Loucy (cell line): ENCODE measurements at regions not wholly inside any gene's neighbourhood (a gene's known extent, or its start where the extent isn't known, plus 50 kb on each side); places are given as distances from the start of the nearest gene placed in this dataset.

ENCODE experiments used
- H2AFZ ChIP-seq: fragments of 200-600 bp; sonication (generic); 2 replicates; pipeline ENCODE4 v1.6.0; 2016; ENCODE audit warnings: antibody characterized with exemption, mild to moderate bottlenecking, low read length, moderate library complexity
- H3F3A ChIP-seq: fragments of 200-600 bp; 2 replicates; pipeline ENCODE4 v1.6.0; 2016; ENCODE audit warnings: antibody characterized with exemption, low read depth, mild to moderate bottlenecking
- H3K27me3 ChIP-seq: fragments of 200-600 bp; sonication (generic); 2 replicates; pipeline ENCODE4 v1.6.1; 2014; ENCODE audit warnings: low read length, mild to moderate bottlenecking; ENCODE audit not compliant: insufficient read depth, poor library complexity, severe bottlenecking
- H3K36me3 ChIP-seq: fragments of 200-600 bp; sonication (generic); 2 replicates; pipeline ENCODE4 v1.6.1; 2016; ENCODE audit warnings: low read length; ENCODE audit not compliant: insufficient read depth
- H3K4me1 ChIP-seq: fragments of 200-600 bp; sonication (generic); 2 replicates; pipeline ENCODE4 v1.5.1; 2014; ENCODE audit warnings: low read length, mild to moderate bottlenecking; ENCODE audit not compliant: insufficient read depth, poor library complexity, severe bottlenecking
- H3K4me2 ChIP-seq: fragments of 200-600 bp; sonication (generic); 2 replicates; pipeline ENCODE4 v1.6.0; 2014; ENCODE audit warnings: antibody characterized with exemption, low read length, low read depth, mild to moderate bottlenecking; ENCODE audit not compliant: poor library complexity, severe bottlenecking
- H3K4me3 ChIP-seq: fragments of 200-600 bp; sonication (generic); 2 replicates; pipeline ENCODE4 v1.5.1; 2014; ENCODE audit warnings: low read length, mild to moderate bottlenecking, mixed read lengths; ENCODE audit not compliant: poor library complexity, severe bottlenecking
- H3K79me2 ChIP-seq: fragments of 200-600 bp; sonication (generic); 2 replicates; pipeline ENCODE4 v1.6.1; 2014; ENCODE audit warnings: low read length; ENCODE audit not compliant: insufficient read depth
- H3K9ac ChIP-seq: fragments of 200-600 bp; sonication (generic); 2 replicates; pipeline ENCODE4 v1.6.0; 2014; ENCODE audit warnings: mild to moderate bottlenecking, low read depth, low read length, moderate library complexity; ENCODE audit not compliant: poor library complexity, severe bottlenecking
- H3K9me2 ChIP-seq: fragments of 200-600 bp; sonication (generic); replicated peaks from 2 replicates; pipeline ENCODE4 v1.6.1; 2016; ENCODE audit warnings: low read depth, low read length, mixed read lengths
- H3K9me3 ChIP-seq: fragments of 200-600 bp; sonication (generic); 2 replicates; pipeline ENCODE4 v1.6.1; 2014; ENCODE audit warnings: mild to moderate bottlenecking, antibody characterized with exemption, low read length, low read depth; ENCODE audit not compliant: insufficient read depth
- H4K20me1 ChIP-seq: fragments of 200-600 bp; sonication (generic); 2 replicates; pipeline ENCODE4 v1.6.0; 2014; ENCODE audit warnings: antibody characterized with exemption, low read length, mild to moderate bottlenecking; ENCODE audit not compliant: insufficient read depth, poor library complexity, severe bottlenecking
- EZH2phosphoT487 ChIP-seq: fragments of 200-600 bp; IDR thresholded peaks from 2 replicates; pipeline ENCODE4 v1.6.1; 2018; ENCODE audit warnings: antibody characterized with exemption, mild to moderate bottlenecking, moderate library complexity, borderline replicate concordance
- TF ChIP-seq, protein P1 (sequence below): fragments of 200-600 bp; sonication (generic); conservative IDR thresholded peaks from 2 replicates; pipeline ENCODE4 v1.5.1; 2014; ENCODE audit warnings: mild to moderate bottlenecking, antibody characterized with exemption, low read length

DNA sequence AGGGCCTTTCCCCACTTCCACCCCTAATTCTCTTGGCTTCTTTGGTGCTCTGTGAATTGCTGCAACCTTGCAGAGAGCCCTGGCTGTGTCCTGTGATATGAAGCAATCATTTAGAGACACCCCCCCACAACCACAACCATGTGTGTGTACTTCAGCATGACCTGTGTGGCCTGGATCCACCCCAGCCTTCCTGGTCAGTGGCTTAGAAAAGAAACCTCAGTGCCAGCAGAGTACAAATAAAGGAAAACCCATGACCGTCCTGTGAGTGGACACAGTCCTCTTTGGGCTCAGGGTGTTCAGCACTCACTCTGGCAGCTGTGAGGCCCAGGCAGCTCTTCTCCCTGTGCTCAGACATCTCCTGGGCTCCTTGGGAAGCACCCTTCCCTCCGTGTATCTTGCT, 206.6 kb upstream of the DIO3 start:
- H3K36me3 ChIP-seq: no peaks in the 10 kb centered on the region
- no peak overlapping the region for H3K9ac ChIP-seq
- H3K9me2 ChIP-seq: no peaks in the 10 kb centered on the region
- TF ChIP-seq, protein P1, sequence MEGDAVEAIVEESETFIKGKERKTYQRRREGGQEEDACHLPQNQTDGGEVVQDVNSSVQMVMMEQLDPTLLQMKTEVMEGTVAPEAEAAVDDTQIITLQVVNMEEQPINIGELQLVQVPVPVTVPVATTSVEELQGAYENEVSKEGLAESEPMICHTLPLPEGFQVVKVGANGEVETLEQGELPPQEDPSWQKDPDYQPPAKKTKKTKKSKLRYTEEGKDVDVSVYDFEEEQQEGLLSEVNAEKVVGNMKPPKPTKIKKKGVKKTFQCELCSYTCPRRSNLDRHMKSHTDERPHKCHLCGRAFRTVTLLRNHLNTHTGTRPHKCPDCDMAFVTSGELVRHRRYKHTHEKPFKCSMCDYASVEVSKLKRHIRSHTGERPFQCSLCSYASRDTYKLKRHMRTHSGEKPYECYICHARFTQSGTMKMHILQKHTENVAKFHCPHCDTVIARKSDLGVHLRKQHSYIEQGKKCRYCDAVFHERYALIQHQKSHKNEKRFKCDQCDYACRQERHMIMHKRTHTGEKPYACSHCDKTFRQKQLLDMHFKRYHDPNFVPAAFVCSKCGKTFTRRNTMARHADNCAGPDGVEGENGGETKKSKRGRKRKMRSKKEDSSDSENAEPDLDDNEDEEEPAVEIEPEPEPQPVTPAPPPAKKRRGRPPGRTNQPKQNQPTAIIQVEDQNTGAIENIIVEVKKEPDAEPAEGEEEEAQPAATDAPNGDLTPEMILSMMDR: no peak
- TF ChIP-seq EZH2phosphoT487: no peak
- H3K79me2 ChIP-seq: no peaks in the 10 kb centered on the region
- H4K20me1 ChIP-seq: no peaks in the 10 kb centered on the region
- no peak overlapping the region for H2AFZ ChIP-seq
- peaks cover 3% of the 10 kb centered on the region; the same call in 1 of the 2 replicates for H3K9me3 ChIP-seq
- no peaks in the 10 kb centered on the region for H3F3A ChIP-seq
- H3K27me3 ChIP-seq: no peaks in the 10 kb centered on the region
- H3K4me2 ChIP-seq: no peak overlapping the region
- no peak overlapping the region for H3K4me3 ChIP-seq
- no peaks in the 10 kb centered on the region for H3K4me1 ChIP-seq

DNA sequence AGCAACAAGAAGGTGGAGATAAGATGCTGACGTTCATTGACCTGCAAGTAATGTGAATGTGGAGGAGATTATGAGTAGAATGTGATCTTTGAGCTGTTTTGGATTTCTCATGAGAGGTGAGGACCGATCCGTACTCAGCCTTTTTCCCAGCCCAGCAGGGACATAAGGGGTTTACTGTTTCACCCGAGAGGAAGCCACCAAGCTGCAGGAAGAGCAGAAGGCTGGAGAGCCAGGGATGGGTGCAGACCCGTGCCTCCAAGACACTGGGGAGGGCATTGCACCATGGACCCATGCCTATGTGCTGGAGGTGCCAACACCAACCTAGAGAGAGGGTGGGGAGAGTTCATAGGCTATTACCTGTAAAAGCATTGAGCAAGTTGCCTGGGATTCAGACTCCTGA, 206.0 kb upstream of the DIO3 start:
- no peak overlapping the region for H3K4me3 ChIP-seq
- no peak overlapping the region for H3K4me2 ChIP-seq
- TF ChIP-seq, protein P1: no peak
- TF ChIP-seq EZH2phosphoT487: no peak
- H3F3A ChIP-seq: no peaks in the 10 kb centered on the region
- no peaks in the 10 kb centered on the region for H3K9me2 ChIP-seq
- no peak overlapping the region for H3K9ac ChIP-seq
- H3K79me2 ChIP-seq: no peaks in the 10 kb centered on the region
- H3K36me3 ChIP-seq: no peaks in the 10 kb centered on the region
- no peak overlapping the region for H2AFZ ChIP-seq
- H3K4me1 ChIP-seq: no peaks in the 10 kb centered on the region
- H4K20me1 ChIP-seq: no peaks in the 10 kb centered on the region
- peaks cover 3% of the 10 kb centered on the region; the same call in 1 of the 2 replicates for H3K9me3 ChIP-seq
- H3K27me3 ChIP-seq: no peaks in the 10 kb centered on the region

DNA sequence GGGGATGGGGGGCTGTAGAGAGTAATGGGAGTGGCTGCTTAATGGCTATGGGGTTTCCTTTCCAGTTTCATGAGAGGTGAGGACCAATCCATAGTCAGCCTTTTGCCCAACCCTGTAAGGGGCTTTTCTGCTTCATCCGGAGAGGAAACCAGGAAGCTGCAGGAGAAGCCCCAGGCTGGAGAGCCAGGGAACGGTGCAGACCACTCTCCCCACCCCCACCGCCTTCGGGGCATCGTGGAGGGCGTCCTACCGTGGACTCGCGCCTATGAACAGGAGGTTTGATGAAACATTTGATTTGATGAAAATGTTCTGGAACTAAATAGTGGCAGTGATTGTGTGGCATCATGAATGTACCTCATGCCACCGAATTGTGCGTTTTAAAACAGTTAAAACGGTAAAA, 204.3 kb upstream of the DIO3 start:
- TF ChIP-seq, protein P1: no peak
- TF ChIP-seq EZH2phosphoT487: no peak
- Histone ChIP-seq H3K36me3 (no peaks in the 10 kb centered on the region), H4K20me1 (no peaks in the 10 kb centered on the region), H3K4me3 (no peak overlapping the region), H3K79me2 (no peaks in the 10 kb centered on the region), H3K4me2 (no peak overlapping the region), H3K9me2 (no peaks in the 10 kb centered on the region), H3F3A (no peaks in the 10 kb centered on the region), H3K9me3 (peaks cover 3% of the 10 kb centered on the region; the same call in 1 of the 2 replicates), H3K4me1 (no peaks in the 10 kb centered on the region), H3K27me3 (no peaks in the 10 kb centered on the region), H2AFZ (no peak overlapping the region), H3K9ac (no peak overlapping the region)
